ENCODE measurements at regions not wholly inside any gene's neighbourhood (a gene's known extent, or its start where the extent isn't known, plus 50 kb on each side); places are given as distances from the start of the nearest gene placed in this dataset.

DNA sequence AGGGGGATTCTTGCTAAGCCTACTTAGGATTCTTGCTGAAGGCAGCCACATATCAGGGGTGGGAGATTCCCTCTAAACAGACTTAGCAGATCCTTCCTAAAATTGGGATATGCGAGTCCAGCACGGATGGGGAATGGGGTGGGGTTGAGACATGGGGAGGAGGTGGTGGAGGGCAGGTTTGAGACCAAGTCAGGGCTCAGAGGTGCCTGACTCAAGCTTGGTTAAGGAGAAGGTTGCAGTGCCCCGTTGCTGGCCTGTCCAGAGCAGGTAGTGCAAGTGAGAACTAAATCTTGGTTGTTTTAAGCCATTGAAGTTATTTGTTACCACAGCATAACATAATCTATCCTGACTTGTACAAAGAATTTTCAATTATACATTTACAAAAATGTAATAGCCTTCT, 359.7 kb downstream of the AACS start:
- no peak for DNase-seq (ENCODE audit: low read depth in 2 of 2)

DNA sequence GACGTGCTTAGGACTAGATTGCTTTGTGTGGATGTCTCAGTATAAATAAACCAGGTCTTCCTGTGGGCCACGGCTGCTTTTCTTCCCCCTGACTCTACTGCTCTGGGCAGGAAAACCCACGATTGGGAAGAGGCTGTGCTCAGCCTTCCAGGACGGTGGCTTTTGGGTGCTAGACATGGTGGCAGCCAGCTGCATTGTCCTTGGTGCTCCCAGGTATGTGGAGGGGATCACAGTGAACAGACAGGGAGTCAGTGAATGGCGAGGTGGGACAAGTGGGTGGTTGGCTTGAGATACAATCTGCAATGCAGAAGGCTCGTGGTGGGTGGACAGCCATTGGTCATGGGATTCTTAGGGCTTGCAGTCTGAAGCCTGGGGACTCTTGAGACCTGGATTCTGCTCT, 366.3 kb downstream of the AACS start:
- DNase-seq (ENCODE audit: low read depth in 2 of 2): no peak

DNA sequence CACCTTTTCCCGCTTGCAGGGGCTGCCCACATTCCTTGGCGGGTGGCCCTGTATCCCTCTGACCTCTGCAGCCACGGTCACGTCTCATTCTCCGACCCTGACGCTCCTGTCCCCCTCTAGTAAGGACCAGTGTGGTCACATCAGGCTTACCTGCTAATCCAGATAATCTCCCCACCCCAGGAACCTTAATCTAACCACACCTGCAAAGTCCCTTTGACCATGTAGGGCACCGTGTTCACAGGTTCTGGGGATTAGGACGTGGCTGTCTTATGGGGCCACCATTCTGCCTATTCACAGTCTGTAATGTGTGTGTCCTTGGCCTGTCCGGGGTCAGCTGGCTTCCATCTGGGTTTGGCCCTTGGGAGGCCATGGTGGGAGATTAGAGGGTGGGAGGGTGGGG, 368.9 kb downstream of the AACS start:
- DNase-seq (ENCODE audit: low read depth in 2 of 2): no peak

DNA sequence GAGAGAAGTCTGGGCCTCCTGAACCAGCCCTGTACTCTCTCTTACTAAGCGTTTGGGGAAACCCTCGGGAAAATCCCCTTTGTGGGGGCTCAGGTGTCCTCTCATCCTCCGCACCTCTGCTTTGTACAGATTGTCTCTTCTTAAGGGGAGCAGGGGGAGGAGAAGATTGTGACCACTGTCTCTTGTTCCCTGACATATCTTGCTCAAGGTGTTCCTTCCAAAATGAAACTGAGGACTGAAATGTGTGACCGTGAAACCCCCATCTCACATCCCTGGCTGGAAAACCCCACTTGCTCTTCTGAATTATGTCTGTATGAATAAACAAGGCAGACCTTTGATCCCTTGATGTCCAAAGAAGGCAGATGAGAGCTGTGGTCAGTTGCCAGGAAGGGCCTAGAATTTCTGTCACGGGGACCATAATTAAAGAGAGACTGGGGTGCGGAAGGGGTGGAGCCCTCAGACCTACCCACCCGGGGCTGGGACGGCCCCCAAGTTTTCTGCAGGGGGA, 369.8 kb downstream of the AACS start:
- DNase-seq (ENCODE audit: low read depth in 2 of 2): no peak

DNA sequence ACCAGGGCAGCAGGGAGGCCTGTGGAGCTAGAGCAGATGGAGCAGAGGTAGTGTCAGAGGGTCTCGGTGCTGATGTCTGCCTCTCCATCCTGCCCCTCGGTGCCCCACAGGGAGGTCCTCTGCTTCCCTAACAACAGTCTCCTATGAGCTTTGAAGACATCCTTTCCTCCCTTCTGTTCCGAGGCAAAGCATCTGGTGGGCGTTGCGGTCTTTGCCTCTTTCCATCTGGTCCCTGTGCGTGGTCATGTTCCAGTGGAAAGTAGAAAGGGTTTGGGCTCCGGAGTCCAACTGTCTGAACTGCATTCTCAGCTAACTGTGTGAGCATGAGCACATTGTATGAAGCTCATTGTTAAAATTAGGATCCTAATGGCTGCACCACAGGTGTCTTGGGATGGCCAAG, 370.6 kb downstream of the AACS start:
- DNase-seq (ENCODE audit: low read depth in 2 of 2): no peak

DNA sequence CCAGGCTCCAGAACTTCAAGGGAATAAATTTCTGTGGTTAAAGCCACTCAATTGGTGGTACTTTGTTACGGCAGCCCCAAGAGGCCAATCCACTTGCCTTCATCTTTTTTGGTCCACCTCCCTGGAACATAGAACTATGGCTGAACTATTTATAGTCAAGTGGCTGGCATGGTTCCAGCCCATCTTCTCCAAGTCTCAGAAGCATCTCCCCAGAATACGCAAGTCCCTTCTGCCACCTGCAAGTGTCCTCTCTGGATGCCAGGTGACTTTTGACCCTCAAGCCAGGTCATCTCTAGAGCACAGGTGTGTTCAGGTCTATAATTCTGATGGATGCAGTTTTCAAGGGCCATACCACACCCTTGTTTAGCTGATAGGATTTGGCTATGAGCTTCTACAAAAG, 371.5 kb downstream of the AACS start:
- no peak for DNase-seq (ENCODE audit: low read depth in 2 of 2)

DNA sequence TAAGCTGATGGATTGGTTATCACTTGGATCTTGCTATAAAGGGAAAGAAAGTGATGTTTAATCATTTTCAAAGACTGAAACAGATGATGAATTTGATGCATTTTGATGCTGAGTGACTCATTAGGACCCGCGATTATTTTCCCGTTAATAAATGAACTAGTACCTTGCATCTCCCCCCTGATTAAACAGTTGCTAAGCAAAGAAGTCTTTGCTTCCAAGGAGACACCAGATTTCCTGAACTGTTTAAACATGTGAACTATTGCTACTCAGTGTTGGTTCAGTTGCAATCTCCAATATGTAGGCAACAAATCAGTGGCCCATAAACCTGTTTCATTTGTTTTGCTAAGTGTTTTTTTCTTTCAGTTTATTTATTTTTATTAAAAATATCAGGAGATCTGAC, 375.2 kb downstream of the AACS start:
- no peak for DNase-seq (ENCODE audit: low read depth in 2 of 2)

DNA sequence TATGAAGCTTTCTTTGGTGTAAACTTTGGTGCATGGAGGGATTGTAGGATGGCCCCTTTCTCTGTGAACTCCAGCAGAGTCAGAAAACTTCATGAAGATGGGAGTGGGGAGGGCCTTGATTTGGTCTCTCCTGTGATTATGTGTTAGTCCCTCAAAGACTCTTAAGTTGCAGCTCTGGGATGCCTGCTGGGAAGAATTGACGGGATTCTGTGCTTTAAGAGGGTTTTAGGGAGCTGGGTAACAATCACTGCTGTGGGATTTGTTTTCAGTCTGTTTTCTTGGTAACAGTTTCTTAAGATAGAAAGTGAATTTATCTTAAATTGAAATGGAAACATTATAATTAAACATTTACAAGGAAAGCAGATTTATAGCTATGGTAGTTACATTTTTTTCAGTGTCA, 378.1 kb downstream of the AACS start:
- no peak for DNase-seq (ENCODE audit: low read depth in 2 of 2)

DNA sequence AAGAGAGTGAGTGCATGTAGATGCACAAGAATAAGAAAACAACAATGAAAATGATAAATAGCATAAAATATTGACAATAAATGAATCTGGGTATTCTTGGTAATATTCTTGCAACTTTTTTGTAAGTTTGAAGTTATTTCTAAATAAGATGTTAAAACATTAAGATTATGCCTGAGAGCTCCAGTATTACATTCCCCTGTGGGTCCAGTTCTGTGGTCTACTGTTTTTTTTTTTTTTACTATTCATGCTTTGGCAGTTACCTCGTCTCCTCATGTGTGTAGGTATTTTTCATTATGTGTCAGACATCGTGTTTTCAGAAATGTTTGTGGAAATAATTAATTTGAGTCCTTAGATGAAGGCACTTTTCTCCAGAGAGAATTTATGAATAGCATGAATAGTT, 386.2 kb downstream of the AACS start:
- DNase-seq (ENCODE audit: low read depth in 2 of 2): no peak

DNA sequence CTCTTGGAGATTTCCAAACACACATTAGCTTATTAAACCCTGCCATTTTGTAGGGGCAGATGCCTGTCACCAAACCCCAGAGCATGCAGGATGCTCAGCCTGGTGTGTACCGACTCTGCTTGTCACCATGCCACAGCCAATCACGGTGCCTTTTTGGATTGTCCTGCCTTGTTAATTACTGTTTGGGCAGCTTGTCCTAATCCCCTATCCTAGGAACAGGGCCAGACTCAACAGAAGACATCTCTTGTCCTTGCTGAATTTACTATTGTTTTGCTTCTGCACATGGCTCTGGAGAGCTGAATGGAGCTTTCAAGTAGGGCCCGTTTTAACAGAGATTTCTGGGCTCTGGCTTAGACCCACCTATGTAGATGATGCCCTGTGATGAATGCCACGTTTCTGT, 388.5 kb downstream of the AACS start:
- DNase-seq (ENCODE audit: low read depth in 2 of 2): no peak

DNA sequence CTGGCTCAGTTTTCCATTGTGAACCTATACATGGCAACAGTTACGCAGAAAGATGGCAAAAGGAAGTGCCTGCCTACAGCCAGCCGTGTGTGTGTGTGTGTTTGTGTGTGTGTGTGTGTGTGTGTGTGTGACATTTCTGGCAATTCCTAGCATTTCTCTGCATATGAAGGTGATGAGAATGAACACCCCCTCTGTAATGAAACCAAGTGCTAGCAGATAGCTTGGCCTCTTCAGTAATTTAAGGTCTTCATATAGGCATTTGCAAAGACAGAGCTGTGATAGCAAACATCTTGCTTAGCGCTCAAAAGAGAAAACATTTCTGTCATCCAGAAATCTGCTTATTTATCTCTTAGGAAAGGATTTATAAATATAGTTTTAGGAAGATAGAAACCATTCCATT, 389.1 kb downstream of the AACS start:
- DNase-seq (ENCODE audit: low read depth in 2 of 2): no peak

DNA sequence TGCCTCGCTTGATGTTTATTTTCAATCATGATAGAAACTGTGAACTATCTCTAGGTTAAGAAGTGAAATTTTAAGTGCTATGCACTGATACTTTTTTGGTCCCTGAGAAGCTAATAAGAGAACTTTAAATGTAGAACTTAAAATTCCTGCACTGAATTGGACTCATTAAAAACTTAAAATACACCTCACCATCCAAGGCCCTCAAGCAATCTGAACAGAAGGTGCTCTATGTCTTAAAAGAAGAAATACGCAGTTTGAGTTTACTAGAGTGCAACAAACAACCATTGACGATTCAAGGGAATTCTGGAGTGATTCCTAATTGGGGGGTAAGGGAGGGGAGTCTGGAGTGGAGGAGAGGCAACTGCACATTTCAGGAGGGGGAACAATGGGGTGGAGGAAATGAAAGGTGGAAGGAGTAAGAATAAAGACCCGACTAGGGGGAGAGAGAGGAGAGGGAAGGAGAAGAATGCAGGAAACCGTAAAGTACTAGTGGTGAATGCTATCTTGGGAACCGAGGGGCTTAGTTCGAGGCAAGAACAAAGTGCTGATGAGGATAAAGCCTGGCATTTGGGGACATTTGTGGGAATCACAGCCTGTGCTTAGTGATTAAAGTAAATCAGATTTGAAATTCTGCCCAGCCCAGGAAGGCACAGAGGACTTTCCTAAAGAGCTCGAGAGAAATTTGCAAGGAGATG, 389.7 kb downstream of the AACS start:
- no peak for DNase-seq (ENCODE audit: low read depth in 2 of 2)

DNA sequence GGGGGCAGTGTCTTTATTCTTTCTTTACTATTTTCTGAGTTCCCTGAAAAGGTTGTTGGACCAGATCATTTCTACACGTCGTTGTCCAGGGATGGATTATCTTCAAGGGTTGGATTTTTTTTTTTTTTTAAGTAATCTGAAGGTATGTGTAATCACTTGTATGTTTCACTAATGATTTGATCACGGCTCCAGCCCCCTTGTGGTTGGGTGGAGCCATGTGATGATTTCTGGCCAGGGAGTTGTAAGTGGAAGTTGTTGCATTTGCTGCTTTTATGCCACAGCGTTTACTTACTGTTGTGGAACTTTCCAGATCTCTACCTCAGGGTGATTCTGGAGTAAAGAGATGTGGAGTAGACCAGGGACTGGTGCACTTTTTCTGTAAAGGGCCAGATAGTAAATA, 390.3 kb downstream of the AACS start:
- no peak for DNase-seq (ENCODE audit: low read depth in 2 of 2)

DNA sequence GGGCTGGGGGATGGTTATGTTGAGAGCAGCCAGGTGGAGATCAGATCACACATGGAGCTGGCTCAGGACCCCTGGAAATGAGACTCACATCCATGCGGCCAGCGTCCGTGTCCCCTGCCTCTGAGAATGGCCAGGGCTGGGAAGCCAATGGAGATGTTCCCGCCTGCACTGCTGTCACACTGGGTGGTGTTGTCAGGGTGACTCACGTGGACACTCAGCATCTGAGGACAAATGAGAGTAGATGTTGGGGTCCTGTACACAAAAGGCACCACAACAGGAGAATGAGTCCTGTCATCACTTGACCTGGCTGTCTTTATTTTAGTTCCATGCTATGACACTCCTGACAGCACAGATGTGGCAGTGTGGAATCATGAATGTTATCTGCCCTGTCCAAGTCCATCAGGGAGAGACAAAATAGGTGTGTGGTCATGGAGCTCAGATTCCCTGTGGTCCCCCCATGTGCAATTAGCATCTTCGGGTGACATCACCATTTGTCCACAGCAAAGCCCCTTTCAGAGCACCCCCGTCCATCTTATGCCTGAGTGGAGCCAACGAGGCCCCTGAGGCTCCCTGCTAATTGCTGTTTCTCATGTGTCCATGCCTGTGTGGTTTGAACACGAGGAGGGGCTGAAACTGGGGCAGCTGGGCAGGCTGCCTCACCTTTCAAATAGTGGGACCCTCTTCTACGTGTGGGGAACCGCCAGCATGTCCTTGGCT, 393.5 kb downstream of the AACS start:
- DNase-seq (ENCODE audit: low read depth in 2 of 2): no peak

DNA sequence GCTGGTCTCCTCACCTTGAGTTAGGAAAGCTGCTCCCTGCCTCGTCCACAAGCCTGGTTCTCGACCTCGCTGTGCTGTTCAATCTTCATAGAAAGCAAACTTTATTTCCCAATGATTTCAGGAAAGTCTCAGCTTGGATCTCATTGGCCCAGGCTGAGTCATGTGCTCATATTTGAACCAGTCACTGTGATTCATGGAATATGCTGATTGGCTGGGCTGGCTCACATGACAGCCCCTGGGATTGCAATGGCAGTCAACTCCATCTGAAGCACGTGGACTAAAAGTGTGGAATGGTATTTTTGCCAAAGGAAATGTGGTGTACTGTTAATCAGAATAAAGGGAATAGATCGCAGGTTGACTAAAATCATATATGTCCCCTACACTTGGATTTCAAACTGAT, 396.6 kb downstream of the AACS start:
- DNase-seq (ENCODE audit: low read depth in 2 of 2): no peak

DNA sequence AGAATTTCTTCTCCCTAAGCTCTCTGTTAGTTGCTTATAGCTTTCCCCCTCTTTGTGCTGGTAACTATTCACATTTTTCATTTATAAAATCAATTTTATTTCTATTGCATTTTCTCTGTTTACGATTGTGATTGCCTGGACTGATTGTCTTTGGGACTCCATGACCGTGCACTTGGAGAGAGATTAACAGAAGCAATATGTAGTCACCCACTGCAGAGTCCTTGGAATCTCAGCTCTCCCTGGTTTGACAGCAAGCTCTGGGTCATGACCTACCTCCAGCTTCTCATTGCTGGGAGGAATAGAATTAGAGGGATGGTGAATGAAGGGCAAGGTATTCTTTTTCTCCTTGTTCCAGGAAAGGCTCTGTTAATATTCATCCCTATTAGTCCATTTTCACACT, 398.2 kb downstream of the AACS start:
- no peak for DNase-seq (ENCODE audit: low read depth in 2 of 2)

DNA sequence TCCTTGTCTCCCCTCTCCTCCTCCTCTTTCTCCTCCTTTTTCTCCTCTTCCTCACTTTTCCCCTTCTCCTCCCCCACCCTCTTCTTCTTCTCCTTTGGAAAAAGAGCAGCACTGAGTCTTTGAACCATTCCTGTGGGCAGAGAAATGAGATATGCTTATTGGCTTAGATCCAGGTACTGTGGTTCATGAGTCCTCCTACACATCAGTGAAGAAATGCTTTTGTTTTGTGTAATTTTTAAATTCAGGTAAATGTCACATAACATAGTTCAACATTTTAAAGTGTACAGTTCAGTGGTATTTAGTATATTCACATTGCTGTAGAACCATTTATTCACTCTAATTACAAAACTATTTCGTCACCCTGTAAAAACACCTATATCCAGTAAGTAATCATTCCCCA, 402.1 kb downstream of the AACS start:
- DNase-seq (ENCODE audit: low read depth in 2 of 2): no peak

DNA sequence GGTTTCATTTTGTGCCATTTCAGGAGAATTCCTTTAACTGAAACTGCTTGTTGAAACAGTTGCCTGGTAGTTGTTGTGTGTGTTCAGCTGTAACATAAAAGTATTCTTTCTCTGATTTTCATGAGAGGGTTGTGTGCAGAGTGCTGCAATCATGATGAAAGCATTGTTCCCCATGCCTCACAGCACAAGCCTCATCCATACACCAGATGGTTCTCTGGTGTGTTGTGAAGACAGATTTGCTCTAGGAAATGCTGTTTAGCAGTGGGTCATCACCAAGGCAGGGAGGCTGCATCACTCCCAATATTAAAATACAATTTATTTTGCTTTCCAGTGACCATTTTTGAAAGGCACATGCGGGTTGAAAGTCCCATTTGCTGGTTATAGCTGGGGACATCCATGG, 404.4 kb downstream of the AACS start:
- DNase-seq (ENCODE audit: low read depth in 2 of 2): no peak

DNA sequence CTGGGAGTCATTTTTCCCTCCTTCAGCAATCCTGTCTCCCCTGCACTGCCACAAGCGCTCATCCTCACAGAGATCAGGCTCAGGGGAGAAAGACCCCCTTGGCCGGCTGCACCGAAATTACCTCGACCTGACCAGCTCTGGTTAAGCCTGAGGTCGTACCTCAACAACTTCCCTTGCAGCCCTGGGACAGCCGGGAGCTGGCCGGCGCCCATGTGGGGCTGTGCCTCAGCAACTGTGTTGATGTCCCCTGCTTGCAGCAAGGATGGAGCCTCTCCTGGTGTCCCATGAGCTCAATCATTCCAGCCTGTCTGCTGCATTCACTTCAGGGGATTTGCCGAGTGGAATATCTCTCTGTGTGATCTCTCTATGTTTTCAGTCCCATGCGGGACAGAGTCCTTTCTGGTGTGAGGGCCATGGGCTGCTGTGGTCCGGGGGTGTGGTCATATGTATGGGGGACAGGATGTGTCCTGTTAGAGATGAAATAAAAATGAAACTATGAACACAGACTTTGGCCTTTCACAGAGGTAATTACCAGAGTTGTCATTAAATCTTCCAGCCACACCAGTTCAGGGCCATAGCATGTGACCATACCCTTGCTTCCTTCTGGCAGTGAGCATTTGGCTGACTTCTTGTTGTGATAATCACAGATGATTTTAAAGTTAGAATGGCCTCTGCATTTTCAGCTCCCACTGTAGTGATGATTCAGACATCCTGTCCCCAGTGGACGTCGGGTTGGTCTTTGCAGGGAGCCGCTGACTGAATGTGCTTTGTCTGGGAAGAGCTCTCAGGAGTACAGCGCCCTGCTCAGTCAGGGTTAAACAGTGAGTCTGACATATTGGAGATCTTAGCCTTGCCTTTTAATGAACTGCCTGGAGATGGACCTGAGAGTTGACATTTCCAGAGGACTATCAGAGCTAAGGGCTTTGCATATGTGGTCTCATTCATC, 405.9 kb downstream of the AACS start:
- DNase-seq (ENCODE audit: low read depth in 2 of 2): no peak

DNA sequence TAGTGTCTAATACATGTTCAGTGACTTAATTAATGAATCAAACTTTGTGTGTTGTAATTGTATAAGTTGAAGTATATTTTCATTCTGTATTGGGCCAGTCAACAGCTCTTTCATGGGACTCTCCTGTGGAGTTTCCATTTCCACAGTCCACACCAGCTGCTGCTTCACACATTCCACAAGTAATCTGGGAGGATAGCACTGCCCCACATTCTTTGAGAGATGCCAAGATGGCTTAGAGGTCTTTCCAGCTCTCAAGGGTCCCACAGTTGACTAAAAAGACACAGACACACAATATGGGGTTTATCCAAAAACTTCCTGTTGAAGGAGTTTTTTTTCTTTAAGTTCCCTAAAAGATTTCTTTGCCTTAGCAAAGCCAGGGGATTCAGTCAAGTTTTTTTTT, 408.3 kb downstream of the AACS start:
- DNase-seq (ENCODE audit: low read depth in 2 of 2): no peak

DNA sequence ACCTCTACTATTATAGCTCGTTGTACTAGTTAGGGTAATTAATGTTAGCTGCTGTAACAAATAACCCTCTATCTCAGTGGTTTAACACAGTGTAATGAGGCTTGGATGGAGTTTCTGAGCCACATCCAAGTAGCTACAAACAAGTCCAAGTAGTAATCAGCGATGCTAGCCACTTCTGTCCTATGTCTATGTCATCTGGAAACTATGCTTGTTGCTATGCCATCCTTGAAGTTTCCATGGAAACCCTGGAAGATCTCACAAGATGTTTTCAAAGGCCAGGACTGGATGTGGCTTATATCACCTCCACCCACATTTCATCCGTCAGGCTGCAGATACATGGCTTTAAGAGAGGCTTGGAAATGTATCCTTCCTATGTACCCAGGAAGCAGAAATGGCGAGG, 422.1 kb downstream of the AACS start:
- DNase-seq (ENCODE audit: low read depth in 2 of 2): no peak

DNA sequence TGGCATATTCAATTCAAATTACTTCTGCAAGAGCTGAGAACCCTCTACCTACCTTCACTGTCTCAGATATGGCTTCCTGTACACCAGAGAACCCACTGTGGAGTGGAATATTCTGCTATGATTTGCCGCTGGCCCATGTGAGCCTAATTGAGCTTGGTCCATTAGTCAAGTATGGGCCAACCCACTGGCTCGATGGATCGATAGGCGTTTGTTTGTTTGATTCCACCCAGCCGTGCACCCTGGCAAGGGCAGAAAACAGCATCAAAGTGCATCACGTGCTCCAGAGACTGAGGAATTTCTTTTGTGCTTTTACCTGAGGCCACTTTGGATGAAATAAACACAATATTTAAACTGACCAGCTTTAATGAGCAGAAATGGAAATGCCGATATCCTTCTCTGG, 426.3 kb downstream of the AACS start:
- no peak for DNase-seq (ENCODE audit: low read depth in 2 of 2)
